ENCODE measurements at regions not wholly inside any gene's neighbourhood (a gene's known extent, or its start where the extent isn't known, plus 50 kb on each side); places are given as distances from the start of the nearest gene placed in this dataset.

DNA sequence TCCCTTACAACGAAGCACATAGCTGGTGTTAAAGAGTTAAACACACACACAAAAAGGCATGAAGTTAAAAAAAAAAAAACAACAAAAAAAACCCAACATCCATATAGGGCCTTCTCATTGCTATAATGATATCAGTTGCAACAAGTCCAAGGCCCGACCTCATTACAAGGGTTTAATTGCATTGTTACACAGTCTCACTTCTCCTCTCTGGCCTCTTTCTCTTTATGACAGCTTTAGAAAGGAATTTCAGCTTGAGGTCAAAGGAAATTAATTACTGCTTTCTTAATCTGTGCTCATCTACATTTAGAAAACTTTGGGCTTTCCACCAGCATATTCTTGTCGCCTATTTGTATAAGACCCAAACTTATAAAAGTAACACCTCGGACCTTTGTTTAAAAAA, 342.1 kb downstream of the NR2F2 start:
- no peaks in the 10 kb centered on the region for H3K27me3 Mint-ChIP-seq (ENCODE audit: low read depth)
- no peaks in the 10 kb centered on the region for H3K36me3 Mint-ChIP-seq
- TF ChIP-seq, protein P1, sequence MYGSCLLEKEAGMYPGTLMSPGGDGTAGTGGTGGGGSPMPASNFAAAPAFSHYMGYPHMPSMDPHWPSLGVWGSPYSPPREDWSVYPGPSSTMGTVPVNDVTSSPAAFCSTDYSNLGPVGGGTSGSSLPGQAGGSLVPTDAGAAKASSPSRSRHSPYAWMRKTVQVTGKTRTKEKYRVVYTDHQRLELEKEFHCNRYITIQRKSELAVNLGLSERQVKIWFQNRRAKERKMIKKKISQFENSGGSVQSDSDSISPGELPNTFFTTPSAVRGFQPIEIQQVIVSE (CRISPR knock-in tag; IDR thresholded peaks at IDR 0.05; ENCODE audit: borderline replicate concordance): no peak
- TF ChIP-seq, protein P2, sequence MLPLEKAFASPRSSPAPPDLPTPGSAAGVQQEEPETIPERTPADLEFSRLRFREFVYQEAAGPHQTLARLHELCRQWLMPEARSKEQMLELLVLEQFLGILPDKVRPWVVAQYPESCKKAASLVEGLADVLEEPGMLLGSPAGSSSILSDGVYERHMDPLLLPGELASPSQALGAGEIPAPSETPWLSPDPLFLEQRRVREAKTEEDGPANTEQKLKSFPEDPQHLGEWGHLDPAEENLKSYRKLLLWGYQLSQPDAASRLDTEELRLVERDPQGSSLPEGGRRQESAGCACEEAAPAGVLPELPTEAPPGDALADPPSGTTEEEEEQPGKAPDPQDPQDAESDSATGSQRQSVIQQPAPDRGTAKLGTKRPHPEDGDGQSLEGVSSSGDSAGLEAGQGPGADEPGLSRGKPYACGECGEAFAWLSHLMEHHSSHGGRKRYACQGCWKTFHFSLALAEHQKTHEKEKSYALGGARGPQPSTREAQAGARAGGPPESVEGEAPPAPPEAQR (CRISPR knock-in tag; IDR thresholded peaks at IDR 0.05): no peak
- TF ChIP-seq TP53 (CRISPR knock-in tag; IDR thresholded peaks at IDR 0.05): no peak
- TF ChIP-seq CBFB (CRISPR knock-in tag; IDR thresholded peaks at IDR 0.05; ENCODE audit: low read depth): no peak
- no peak for TF ChIP-seq SP1 (CRISPR knock-in tag; conservative IDR thresholded peaks at IDR 0.05)
- TF ChIP-seq ZNF138 (CRISPR knock-in tag; conservative IDR thresholded peaks at IDR 0.05): no peak
- TF ChIP-seq, protein P3, sequence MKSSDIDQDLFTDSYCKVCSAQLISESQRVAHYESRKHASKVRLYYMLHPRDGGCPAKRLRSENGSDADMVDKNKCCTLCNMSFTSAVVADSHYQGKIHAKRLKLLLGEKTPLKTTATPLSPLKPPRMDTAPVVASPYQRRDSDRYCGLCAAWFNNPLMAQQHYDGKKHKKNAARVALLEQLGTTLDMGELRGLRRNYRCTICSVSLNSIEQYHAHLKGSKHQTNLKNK (CRISPR knock-in tag; IDR thresholded peaks at IDR 0.05): no peak
- no peak for TF ChIP-seq KAT7 (CRISPR knock-in tag; IDR thresholded peaks at IDR 0.05; ENCODE audit: borderline replicate concordance)
- TF ChIP-seq IRF2 (CRISPR knock-in tag; IDR thresholded peaks at IDR 0.05; ENCODE audit: borderline replicate concordance, low read depth): no peak
- no peak overlapping the region for H3K4me3 Mint-ChIP-seq
- no peak overlapping the region for H3K27ac Mint-ChIP-seq
- ChIA-PET CTCF (interaction anchor here (1.4 kb wide), 1 partner anchor 16 kb away, joined by 4 read pairs; no protein-coding TSS in a partner anchor), POLR2A (no interaction called here)
- DNase-seq (ENCODE audit: low spot score) (no peak), ATAC-seq (no peak)
- H3K9me3 Mint-ChIP-seq: peaks cover 5% of the 10 kb centered on the region; the same call in 1 of the 2 replicates
- no peaks in the 10 kb centered on the region; the same call in 1 of the 2 replicates for H3K4me1 Mint-ChIP-seq

DNA sequence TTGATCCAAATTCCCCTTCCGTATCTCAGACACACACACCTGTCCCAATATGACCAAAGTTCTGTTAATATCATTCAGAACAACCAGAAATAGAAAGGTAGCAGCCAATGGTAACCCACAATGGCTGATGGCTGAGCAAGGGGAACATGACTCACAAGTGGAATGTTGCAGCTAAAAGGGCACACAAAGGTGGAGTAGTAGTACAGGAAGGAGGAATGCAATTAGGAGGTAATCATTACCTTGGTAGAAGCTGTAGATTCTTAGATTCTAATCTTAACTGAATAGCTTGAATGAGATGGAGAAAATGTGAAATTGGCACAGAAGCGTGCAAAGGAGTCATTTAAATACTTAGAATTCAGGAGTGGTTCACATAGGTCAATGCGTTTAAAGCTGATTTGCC, 347.9 kb downstream of the NR2F2 start:
- H3K9me3 Mint-ChIP-seq: peaks cover 9% of the 10 kb centered on the region
- no peaks in the 10 kb centered on the region for H3K36me3 Mint-ChIP-seq
- POLR2A ChIA-PET: no interaction called here
- no peaks in the 10 kb centered on the region for H3K27me3 Mint-ChIP-seq (ENCODE audit: low read depth)
- H3K27ac Mint-ChIP-seq: no peak overlapping the region
- H3K4me1 Mint-ChIP-seq: peaks cover 4% of the 10 kb centered on the region; the same call in 1 of the 2 replicates
- TF ChIP-seq IRF2 (CRISPR knock-in tag; IDR thresholded peaks at IDR 0.05; ENCODE audit: borderline replicate concordance, low read depth) (no peak), ZBTB21 (CRISPR knock-in tag; IDR thresholded peaks at IDR 0.05; ENCODE audit: borderline replicate concordance) (no peak), MYBL2 (CRISPR knock-in tag; IDR thresholded peaks at IDR 0.05) (no peak), RORB (CRISPR knock-in tag; IDR thresholded peaks at IDR 0.05) (no peak), RELA (CRISPR knock-in tag; IDR thresholded peaks at IDR 0.05; ENCODE audit: borderline replicate concordance) (no peak)
- DNase-seq (ENCODE audit: low spot score) (no peak), ATAC-seq (no peak)
- no peak overlapping the region for H3K4me3 Mint-ChIP-seq
- CTCF ChIA-PET: interaction anchor here (0.6 to 1.2 kb wide), 2 partner anchors 9 to 262 kb away, joined by 3 to 4 read pairs; no protein-coding TSS in a partner anchor

DNA sequence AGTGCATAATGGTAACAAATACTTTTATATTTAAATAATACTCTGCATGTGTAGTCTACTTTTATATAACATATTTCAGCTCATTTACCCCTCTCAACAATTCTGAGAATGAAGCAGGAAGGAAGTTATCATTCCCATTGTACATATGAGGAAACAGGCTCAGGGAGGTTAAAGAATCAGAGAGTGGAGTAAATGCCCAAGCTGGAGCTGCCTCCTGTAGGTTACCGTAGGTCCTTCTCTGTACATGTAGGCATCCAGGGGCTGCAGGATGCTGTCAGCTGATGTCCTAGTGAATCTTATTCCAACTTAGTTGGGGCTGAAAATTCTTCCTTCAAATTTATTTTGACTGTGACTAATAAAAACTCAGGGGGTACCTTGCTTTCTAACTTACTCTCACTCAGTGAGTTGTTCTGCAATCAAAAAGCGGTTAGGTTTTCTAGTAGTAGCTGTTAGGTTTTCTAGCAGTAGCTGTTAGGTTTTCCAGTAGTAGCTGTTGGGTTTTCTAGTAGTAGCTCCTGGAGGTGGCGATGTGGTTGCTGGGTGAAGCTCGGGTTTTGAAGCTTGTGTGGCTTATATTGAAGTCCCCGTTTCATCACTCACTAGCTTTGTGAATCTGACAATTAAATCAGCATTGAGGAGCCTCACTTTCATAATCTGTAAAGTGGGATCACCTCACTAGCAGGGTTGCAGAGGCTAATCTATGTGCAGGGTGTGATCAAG, 357.0 kb downstream of the NR2F2 start:
- no peak overlapping the region for H3K27ac Mint-ChIP-seq
- ATAC-seq: peak; percentile 68

More for the DNA sequence above, 357.0 kb downstream of the NR2F2 start:
- Mint-ChIP-seq H3K4me1 (peaks cover 2% of the 10 kb centered on the region; the same call in 1 of the 2 replicates), H3K9me3 (peaks cover 4% of the 10 kb centered on the region; the same call in 1 of the 2 replicates), H3K27me3 (ENCODE audit: low read depth) (no peaks in the 10 kb centered on the region), H3K4me3 (no peak overlapping the region), H3K36me3 (no peaks in the 10 kb centered on the region)
- ChIA-PET CTCF (interaction anchor here (0.9 to 1.4 kb wide), 4 partner anchors 9 to 39 kb away, joined by 3 to 10 read pairs (median 4); no protein-coding TSS in a partner anchor), POLR2A (no interaction called here)
- TF ChIP-seq, protein P1 (CRISPR knock-in tag; IDR thresholded peaks at IDR 0.05; ENCODE audit: borderline replicate concordance): no peak
- TF ChIP-seq, protein P4, sequence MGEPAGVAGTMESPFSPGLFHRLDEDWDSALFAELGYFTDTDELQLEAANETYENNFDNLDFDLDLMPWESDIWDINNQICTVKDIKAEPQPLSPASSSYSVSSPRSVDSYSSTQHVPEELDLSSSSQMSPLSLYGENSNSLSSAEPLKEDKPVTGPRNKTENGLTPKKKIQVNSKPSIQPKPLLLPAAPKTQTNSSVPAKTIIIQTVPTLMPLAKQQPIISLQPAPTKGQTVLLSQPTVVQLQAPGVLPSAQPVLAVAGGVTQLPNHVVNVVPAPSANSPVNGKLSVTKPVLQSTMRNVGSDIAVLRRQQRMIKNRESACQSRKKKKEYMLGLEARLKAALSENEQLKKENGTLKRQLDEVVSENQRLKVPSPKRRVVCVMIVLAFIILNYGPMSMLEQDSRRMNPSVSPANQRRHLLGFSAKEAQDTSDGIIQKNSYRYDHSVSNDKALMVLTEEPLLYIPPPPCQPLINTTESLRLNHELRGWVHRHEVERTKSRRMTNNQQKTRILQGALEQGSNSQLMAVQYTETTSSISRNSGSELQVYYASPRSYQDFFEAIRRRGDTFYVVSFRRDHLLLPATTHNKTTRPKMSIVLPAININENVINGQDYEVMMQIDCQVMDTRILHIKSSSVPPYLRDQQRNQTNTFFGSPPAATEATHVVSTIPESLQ (CRISPR knock-in tag; IDR thresholded peaks at IDR 0.05): no peak
- TF ChIP-seq SMAD4 (CRISPR knock-in tag; IDR thresholded peaks at IDR 0.05) (no peak), ZNF138 (CRISPR knock-in tag; conservative IDR thresholded peaks at IDR 0.05) (no peak), OVOL2 (CRISPR knock-in tag; IDR thresholded peaks at IDR 0.05; ENCODE audit: borderline replicate concordance) (no peak), JAZF1 (CRISPR knock-in tag; IDR thresholded peaks at IDR 0.05) (no peak), ZBTB21 (CRISPR knock-in tag; IDR thresholded peaks at IDR 0.05; ENCODE audit: borderline replicate concordance) (no peak), GTF2I (CRISPR knock-in tag; conservative IDR thresholded peaks at IDR 0.05) (no peak), ZNF219 (CRISPR knock-in tag; IDR thresholded peaks at IDR 0.05; ENCODE audit: borderline replicate concordance) (no peak)
- TF ChIP-seq, protein P5, sequence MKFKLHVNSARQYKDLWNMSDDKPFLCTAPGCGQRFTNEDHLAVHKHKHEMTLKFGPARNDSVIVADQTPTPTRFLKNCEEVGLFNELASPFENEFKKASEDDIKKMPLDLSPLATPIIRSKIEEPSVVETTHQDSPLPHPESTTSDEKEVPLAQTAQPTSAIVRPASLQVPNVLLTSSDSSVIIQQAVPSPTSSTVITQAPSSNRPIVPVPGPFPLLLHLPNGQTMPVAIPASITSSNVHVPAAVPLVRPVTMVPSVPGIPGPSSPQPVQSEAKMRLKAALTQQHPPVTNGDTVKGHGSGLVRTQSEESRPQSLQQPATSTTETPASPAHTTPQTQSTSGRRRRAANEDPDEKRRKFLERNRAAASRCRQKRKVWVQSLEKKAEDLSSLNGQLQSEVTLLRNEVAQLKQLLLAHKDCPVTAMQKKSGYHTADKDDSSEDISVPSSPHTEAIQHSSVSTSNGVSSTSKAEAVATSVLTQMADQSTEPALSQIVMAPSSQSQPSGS (CRISPR knock-in tag; IDR thresholded peaks at IDR 0.05; ENCODE audit: borderline replicate concordance, low read depth): no peak
- DNase-seq (ENCODE audit: low spot score): peak; percentile 17

All from WTC11 (cell line).